ENCODE measurements at regions not wholly inside any gene's neighbourhood (a gene's known extent, or its start where the extent isn't known, plus 50 kb on each side); places are given as distances from the start of the nearest gene placed in this dataset.

- no peaks in the 10 kb centered on the region for H3K36me3 ChIP-seq (ENCODE audit: insufficient read depth, low read length)
- no peaks in the 10 kb centered on the region for H3K9me3 ChIP-seq (ENCODE audit: insufficient read depth, low read depth, low read length)
- no peaks in the 10 kb centered on the region for H3K9me3 Mint-ChIP-seq (ENCODE audit: unreplicated experiment)
- no peak overlapping the region for H3K9ac ChIP-seq (ENCODE audit: low read length)
- H2AFZ ChIP-seq (ENCODE audit: low read depth, low read length) = no peak overlapping the region
- no peaks in the 10 kb centered on the region for H3K4me1 Mint-ChIP-seq (ENCODE audit: low read depth, unreplicated experiment)
- no peaks in the 10 kb centered on the region for H3K79me2 ChIP-seq (ENCODE audit: insufficient read depth, low read length)
- H3K4me1 ChIP-seq (ENCODE audit: insufficient read depth, low read length) = no peaks in the 10 kb centered on the region
- H3K27ac ChIP-seq (ENCODE audit: low read depth, low read length) = no peak overlapping the region
- no peaks in the 10 kb centered on the region for H4K20me1 ChIP-seq (ENCODE audit: insufficient read depth, low read length)
- no peak overlapping the region for H3K27ac Mint-ChIP-seq (ENCODE audit: unreplicated experiment)
- no peaks in the 10 kb centered on the region for H3K36me3 Mint-ChIP-seq (ENCODE audit: low read depth, unreplicated experiment)
- TF ChIP-seq EZH2 (IDR thresholded peaks at IDR 0.05; ENCODE audit: insufficient read depth, low read length) (no peak), CTCF (IDR thresholded peaks at IDR 0.05; ENCODE audit: insufficient read depth, low read depth, low read length) (no peak)
- no peak overlapping the region for H3K4me3 ChIP-seq (ENCODE audit: insufficient read depth, low read depth, low read length)
- no peaks in the 10 kb centered on the region for H3K27me3 Mint-ChIP-seq (ENCODE audit: low read depth, unreplicated experiment)
- FAIRE-seq (no peak), DNase-seq (ENCODE audit: low read depth) (no peak)
- no peak overlapping the region for H3K4me3 Mint-ChIP-seq (ENCODE audit: unreplicated experiment)
- no peak overlapping the region for H3K4me2 ChIP-seq (ENCODE audit: low read length)
- H3K27me3 ChIP-seq (ENCODE audit: insufficient read depth, low read length) = no peaks in the 10 kb centered on the region
Measured at GRCh38 chr7:52525772-52526341, 509.6 kb upstream of the POM121L12 start.

- no peaks in the 10 kb centered on the region for H3K27me3 Mint-ChIP-seq (ENCODE audit: low read depth, unreplicated experiment)
- Histone ChIP-seq H4K20me1 (ENCODE audit: insufficient read depth, low read length) (no peaks in the 10 kb centered on the region), H3K36me3 (ENCODE audit: insufficient read depth, low read length) (no peaks in the 10 kb centered on the region), H3K27me3 (ENCODE audit: insufficient read depth, low read length) (no peaks in the 10 kb centered on the region), H3K4me3 (ENCODE audit: insufficient read depth, low read depth, low read length) (no peak overlapping the region), H3K9ac (ENCODE audit: low read length) (no peak overlapping the region), H3K4me1 (ENCODE audit: insufficient read depth, low read length) (no peaks in the 10 kb centered on the region), H3K9me3 (ENCODE audit: insufficient read depth, low read depth, low read length) (no peaks in the 10 kb centered on the region), H3K27ac (ENCODE audit: low read depth, low read length) (no peak overlapping the region), H2AFZ (ENCODE audit: low read depth, low read length) (no peak overlapping the region), H3K4me2 (ENCODE audit: low read length) (no peak overlapping the region), H3K79me2 (ENCODE audit: insufficient read depth, low read length) (no peaks in the 10 kb centered on the region)
- DNase-seq (ENCODE audit: low read depth) (no peak), FAIRE-seq (no peak)
- H3K9me3 Mint-ChIP-seq (ENCODE audit: unreplicated experiment) = peaks cover 5% of the 10 kb centered on the region
- no peak overlapping the region for H3K27ac Mint-ChIP-seq (ENCODE audit: unreplicated experiment)
- TF ChIP-seq CTCF (IDR thresholded peaks at IDR 0.05; ENCODE audit: insufficient read depth, low read depth, low read length) (no peak), EZH2 (IDR thresholded peaks at IDR 0.05; ENCODE audit: insufficient read depth, low read length) (no peak)
- H3K4me3 Mint-ChIP-seq (ENCODE audit: unreplicated experiment) = no peak overlapping the region
- no peaks in the 10 kb centered on the region for H3K4me1 Mint-ChIP-seq (ENCODE audit: low read depth, unreplicated experiment)
- H3K36me3 Mint-ChIP-seq (ENCODE audit: low read depth, unreplicated experiment) = no peaks in the 10 kb centered on the region
Measured at GRCh38 chr7:52518869-52519268, 516.6 kb upstream of the POM121L12 start.

GRCh38 chr7:52512656-52513055 is 522.8 kb upstream of the POM121L12 start:
- H3K27ac ChIP-seq (ENCODE audit: low read depth, low read length) = no peak overlapping the region
- no peak overlapping the region for H2AFZ ChIP-seq (ENCODE audit: low read depth, low read length)
- H3K9me3 Mint-ChIP-seq (ENCODE audit: unreplicated experiment) = peaks cover 4% of the 10 kb centered on the region
- TF ChIP-seq CTCF (IDR thresholded peaks at IDR 0.05; ENCODE audit: insufficient read depth, low read depth, low read length) (no peak), EZH2 (IDR thresholded peaks at IDR 0.05; ENCODE audit: insufficient read depth, low read length) (no peak)
- H3K27me3 ChIP-seq (ENCODE audit: insufficient read depth, low read length) = no peaks in the 10 kb centered on the region
- H3K4me1 Mint-ChIP-seq (ENCODE audit: low read depth, unreplicated experiment) = no peaks in the 10 kb centered on the region
- no peaks in the 10 kb centered on the region for H3K79me2 ChIP-seq (ENCODE audit: insufficient read depth, low read length)
- no peaks in the 10 kb centered on the region for H3K27me3 Mint-ChIP-seq (ENCODE audit: low read depth, unreplicated experiment)
- no peaks in the 10 kb centered on the region for H3K4me1 ChIP-seq (ENCODE audit: insufficient read depth, low read length)
- no peaks in the 10 kb centered on the region for H3K9me3 ChIP-seq (ENCODE audit: insufficient read depth, low read depth, low read length)
- no peaks in the 10 kb centered on the region for H4K20me1 ChIP-seq (ENCODE audit: insufficient read depth, low read length)
- no peak overlapping the region for H3K4me3 Mint-ChIP-seq (ENCODE audit: unreplicated experiment)
- no peaks in the 10 kb centered on the region for H3K36me3 ChIP-seq (ENCODE audit: insufficient read depth, low read length)
- no peak overlapping the region for H3K27ac Mint-ChIP-seq (ENCODE audit: unreplicated experiment)
- H3K9ac ChIP-seq (ENCODE audit: low read length) = no peak overlapping the region
- H3K36me3 Mint-ChIP-seq (ENCODE audit: low read depth, unreplicated experiment) = no peaks in the 10 kb centered on the region
- H3K4me3 ChIP-seq (ENCODE audit: insufficient read depth, low read depth, low read length) = no peak overlapping the region
- DNase-seq (ENCODE audit: low read depth) = no peak
- no peak for FAIRE-seq
- no peak overlapping the region for H3K4me2 ChIP-seq (ENCODE audit: low read length)

Data from astrocyte (in vitro differentiated cells and primary cell).